Neural crest cell (in vitro differentiated cells): ENCODE measurements at regions not wholly inside any gene's neighbourhood (a gene's known extent, or its start where the extent isn't known, plus 50 kb on each side); places are given as distances from the start of the nearest gene placed in this dataset.
"Not testable (repeated sequence)": the region's sequence is repeated elsewhere in the genome, so short reads cannot be mapped to it uniquely, and the experiment has no call there.

Experiments used
- DNase-seq: peaks from one replicate; pipeline ENCODE4 v3.0.0; 2021; ENCODE audit warnings: low read depth, mixed read lengths, low spot score
- H3K27ac Mint-ChIP-seq: one replicate; pipeline ENCODE4 v1.8.0; 2021; ENCODE audit warnings: mild to moderate bottlenecking, mixed read lengths; ENCODE audit not compliant: unreplicated experiment
- H3K27me3 Mint-ChIP-seq: 2 replicates; pipeline ENCODE4 v1.8.0; 2021; ENCODE audit warnings: low read depth, mild to moderate bottlenecking, mixed read lengths
- H3K36me3 Mint-ChIP-seq: 2 replicates; pipeline ENCODE4 v1.8.0; 2021; ENCODE audit warnings: low read depth, mild to moderate bottlenecking, mixed read lengths
- H3K4me1 Mint-ChIP-seq: 2 replicates; pipeline ENCODE4 v1.8.0; 2021; ENCODE audit warnings: mixed read lengths
- H3K4me3 Mint-ChIP-seq: one replicate; pipeline ENCODE4 v1.8.0; 2021; ENCODE audit warnings: mild to moderate bottlenecking, mixed read lengths
- H3K9me3 Mint-ChIP-seq: 2 replicates; pipeline ENCODE4 v1.8.0; 2021; ENCODE audit warnings: mixed read lengths
- CTCF ChIP-seq: fragments of 200-600 bp; sonication (generic); conservative IDR thresholded peaks from 2 replicates; pipeline ENCODE4 v1.5.0; 2021; ENCODE audit warnings: antibody characterized with exemption, mild to moderate bottlenecking

- H3K27me3 Mint-ChIP-seq, result peaks cover 81% of the 10 kb centered on the region
These were observed 167.8 kb upstream of the ZNF337 start for GRCh38 chr20:25864326-25864962.

GRCh38 chr20:25863536-25864325, 167.1 kb upstream of the ZNF337 start:
- no peak for DNase-seq
- peak overlapping the region; percentile 87 for H3K4me3 Mint-ChIP-seq
- peaks cover 2% of the 10 kb centered on the region for H3K36me3 Mint-ChIP-seq
- H3K9me3 Mint-ChIP-seq, result no peaks in the 10 kb centered on the region
- peaks cover 76% of the 10 kb centered on the region for H3K27me3 Mint-ChIP-seq
- TF ChIP-seq CTCF, result peak; percentile 12
- H3K27ac Mint-ChIP-seq, result peak overlapping the region; percentile 50
- H3K4me1 Mint-ChIP-seq, result peaks cover 62% of the 10 kb centered on the region

More at GRCh38 chr20:25864326-25864962, 167.8 kb upstream of the ZNF337 start:
- H3K4me3 Mint-ChIP-seq, result peak overlapping the region; percentile 14
- peaks cover 2% of the 10 kb centered on the region for H3K36me3 Mint-ChIP-seq
- no peaks in the 10 kb centered on the region for H3K9me3 Mint-ChIP-seq
- TF ChIP-seq CTCF, result no peak
- H3K27ac Mint-ChIP-seq, result no peak overlapping the region
- DNase-seq, result no peak
- peaks cover 58% of the 10 kb centered on the region for H3K4me1 Mint-ChIP-seq

- Mint-ChIP-seq H3K4me3 (peak overlapping the region; percentile 87), H3K4me1 (peaks cover 62% of the 10 kb centered on the region), H3K27me3 (peaks cover 74% of the 10 kb centered on the region)
- TF ChIP-seq CTCF, result peak; percentile 22
- H3K27ac Mint-ChIP-seq, H3K9me3 Mint-ChIP-seq, H3K36me3 Mint-ChIP-seq: not testable (repeated sequence)
- peak; percentile 90 for DNase-seq
These were observed 166.4 kb upstream of the ZNF337 start for GRCh38 chr20:25862967-25863530.

GRCh38 chr20:25860531-25861150, 164.0 kb upstream of the ZNF337 start:
- Mint-ChIP-seq H3K9me3 (no peaks in the 10 kb centered on the region), H3K4me3 (peak overlapping the region; percentile 87), H3K36me3 (peaks cover 10% of the 10 kb centered on the region), H3K4me1 (peaks cover 53% of the 10 kb centered on the region), H3K27ac (no peak overlapping the region), H3K27me3 (peaks cover 62% of the 10 kb centered on the region)
- no peak for TF ChIP-seq CTCF
- DNase-seq, result no peak

GRCh38 chr20:25859649-25860530, 163.2 kb upstream of the ZNF337 start:
- peak overlapping the region; percentile 87 for H3K4me3 Mint-ChIP-seq
- TF ChIP-seq CTCF, result no peak
- DNase-seq, result peak; percentile 58
- peaks cover 54% of the 10 kb centered on the region for H3K27me3 Mint-ChIP-seq
- H3K36me3 Mint-ChIP-seq, result peaks cover 10% of the 10 kb centered on the region
- H3K9me3 Mint-ChIP-seq, result no peaks in the 10 kb centered on the region
- H3K27ac Mint-ChIP-seq, result no peak overlapping the region
- H3K4me1 Mint-ChIP-seq, result peaks cover 45% of the 10 kb centered on the region
